Esophagus muscularis mucosa (tissue), 4 donors: ENCODE measurements at regions not wholly inside any gene's neighbourhood (a gene's known extent, or its start where the extent isn't known, plus 50 kb on each side); places are given as distances from the start of the nearest gene placed in this dataset.
"Not testable (repeated sequence)": the region's sequence is repeated elsewhere in the genome, so short reads cannot be mapped to it uniquely, and the experiment has no call there.

Source experiments
- DNase-seq: peaks from one replicate; pipeline ENCODE4 v3.0.0-alpha.2; 2017; ENCODE audit errors: extremely low spot score
- H3K27ac ChIP-seq, 4 donors: fragments of 200-600 bp; sonication (generic); replicated peaks in 1 of 4; 1 replicate in 3 of 4; 2 replicates in 1 of 4; pipeline ENCODE4 v1.5.1; 2016 to 2019; ENCODE audit warnings: mild to moderate bottlenecking in 1 of 4
- H3K27me3 ChIP-seq, 4 donors: fragments of 200-600 bp; sonication (generic); one replicate each; pipeline versions ENCODE4 v1.5.1 to v1.6.0; 2016 to 2019
- H3K36me3 ChIP-seq, 4 donors: fragments of 200-600 bp; sonication (generic); one replicate each; pipeline ENCODE4 v1.5.1; 2016 to 2019
- H3K4me1 ChIP-seq, 4 donors: fragments of 200-600 bp; sonication (generic); one replicate each; pipeline ENCODE4 v1.5.1; 2016 to 2019
- H3K4me3 ChIP-seq, 4 donors: fragments of 200-600 bp; sonication (generic); 1 replicate in 2 of 4; 2 replicates in 2 of 4; pipeline ENCODE4 v1.5.1; 2016 to 2019; ENCODE audit warnings: mild to moderate bottlenecking in 4 of 4, moderate library complexity in 1 of 4
- H3K9me3 ChIP-seq, 4 donors: fragments of 200-600 bp; sonication (generic); 1 replicate in 3 of 4; 2 replicates in 1 of 4; pipeline ENCODE4 v1.5.1; 2016 to 2019
- CTCF ChIP-seq, 3 experiments: fragments of 200-600 bp in 2 of 3; fragments of 450-650 bp in 1 of 3; sonication (generic) in 2 of 3; IDR thresholded peaks; one replicate each; pipeline ENCODE4 v1.5.1; 2017 to 2019; ENCODE audit warnings: antibody characterized with exemption in 3 of 3, mild to moderate bottlenecking in 2 of 3, moderate library complexity in 1 of 3
- POLR2A ChIP-seq: fragments of 450-650 bp; IDR thresholded peaks from one replicate; pipeline ENCODE4 v1.6.1; 2017; ENCODE audit warnings: antibody characterized with exemption, moderate library complexity, mild to moderate bottlenecking, low read depth
- WGBS: methylation state at CpG from one replicate; pipeline ENCODE4 v1.1.5; 2018; 5-methylcytosine and 5-hydroxymethylcytosine counted together
- intact Hi-C: fragments of 100-400 bp; cut with DNase I; formaldehyde crosslinking; loops from one replicate; pipeline ENCODE4 v1.15.1; 2023

- 95% methylated on average over 16 of the region's 16 CpGs for WGBS
- DNase-seq = no peak
- Histone ChIP-seq H3K27ac (no peak overlapping the region), H3K4me3 (no peak overlapping the region), H3K36me3 (no peaks in the 10 kb centered on the region), H3K27me3 (peaks cover 0 to 60% (median 16%) of the 10 kb centered on the region in 4 donors), H3K4me1 (peaks cover 9 to 17% (median 12%) of the 10 kb centered on the region in 4 donors), H3K9me3 (no peaks in the 10 kb centered on the region)
- intact Hi-C loops = no loop called here
- no peak for TF ChIP-seq POLR2A
- TF ChIP-seq CTCF (IDR thresholded peaks at IDR 0.05) = no peak
Observed at GRCh38 chr2:132255714-132256113, 94.0 kb upstream of the ANKRD30BL start.

GRCh38 chr2:132256251-132256902 is 94.6 kb upstream of the ANKRD30BL start:
- Histone ChIP-seq H3K36me3 (no peaks in the 10 kb centered on the region), H3K4me1 (peaks cover 9 to 17% (median 12%) of the 10 kb centered on the region in 4 donors), H3K4me3 (no peak overlapping the region), H3K27ac (no peak overlapping the region), H3K9me3 (no peaks in the 10 kb centered on the region), H3K27me3 (peaks cover 0 to 60% (median 16%) of the 10 kb centered on the region in 4 donors)
- TF ChIP-seq POLR2A = no peak
- no peak for TF ChIP-seq CTCF (IDR thresholded peaks at IDR 0.05)
- peak; percentile 81 for DNase-seq
- 10% methylated on average over 2 of the region's 68 CpGs for WGBS
- intact Hi-C loops = no loop called here

GRCh38 chr2:132256903-132257300 is 95.2 kb upstream of the ANKRD30BL start:
- WGBS = 3% methylated on average over 6 of the region's 34 CpGs
- intact Hi-C loops, DNase-seq, H3K36me3 ChIP-seq, H3K27ac ChIP-seq, H3K9me3 ChIP-seq: not testable (repeated sequence)
- Histone ChIP-seq H3K4me1 (peaks cover 9 to 17% (median 12%) of the 10 kb centered on the region in 4 donors), H3K27me3 (peaks cover 0 to 60% (median 16%) of the 10 kb centered on the region in 4 donors), H3K4me3 (peak overlapping the region in 3 of 4 donors; percentile 17 to 25 (median 20))

GRCh38 chr2:132257301-132258171 is 95.8 kb upstream of the ANKRD30BL start:
- H3K4me1 ChIP-seq = peaks cover 9 to 17% (median 12%) of the 10 kb centered on the region in 4 donors
- peak overlapping the region; percentile 5 to 25 (median 18) for H3K4me3 ChIP-seq
- not testable (repeated sequence) for DNase-seq

GRCh38 chr2:132259276-132259675 is 97.5 kb upstream of the ANKRD30BL start:
- H3K27ac ChIP-seq, H3K4me3 ChIP-seq, H3K9me3 ChIP-seq, intact Hi-C loops, H3K36me3 ChIP-seq: not testable (repeated sequence)
- DNase-seq = peak; percentile 87
- 85% methylated on average over 12 of the region's 13 CpGs for WGBS
- Histone ChIP-seq H3K4me1 (peaks cover 9 to 17% (median 12%) of the 10 kb centered on the region in 4 donors), H3K27me3 (peaks cover 0 to 54% (median 16%) of the 10 kb centered on the region in 4 donors)

More at GRCh38 chr2:132257301-132258171, 95.8 kb upstream of the ANKRD30BL start:
- H3K9me3 ChIP-seq, H3K36me3 ChIP-seq, intact Hi-C loops, H3K27ac ChIP-seq: not testable (repeated sequence)
- WGBS = 5% methylated on average over 8 of the region's 79 CpGs
- peaks cover 0 to 60% (median 16%) of the 10 kb centered on the region in 4 donors for H3K27me3 ChIP-seq

GRCh38 chr2:132265595-132265994 is 103.8 kb upstream of the ANKRD30BL start:
- H3K27ac ChIP-seq, H3K36me3 ChIP-seq, H3K9me3 ChIP-seq, H3K4me3 ChIP-seq: not testable (repeated sequence)
- peak; percentile 62 for DNase-seq
- WGBS = 88% methylated on average over 10 of the region's 12 CpGs
- intact Hi-C loops = loop anchor here (5.0 kb wide), 1 partner anchor 182 kb away; no protein-coding TSS in a partner anchor
- H3K4me1 ChIP-seq = peaks cover 8 to 15% (median 11%) of the 10 kb centered on the region in 4 donors
- H3K27me3 ChIP-seq = peaks cover 0 to 49% (median 3%) of the 10 kb centered on the region in 4 donors
